Superior temporal gyrus (tissue), 1 donor: ENCODE measurements at regions not wholly inside any gene's neighbourhood (a gene's known extent, or its start where the extent isn't known, plus 50 kb on each side); places are given as distances from the start of the nearest gene placed in this dataset.

Source experiments
- DNase-seq: peaks from one replicate; pipeline ENCODE4 v3.0.0-alpha.2; 2016; ENCODE audit errors: extremely low spot score

- no peak for DNase-seq
Measured at GRCh38 chr2:234641086-234641485, 144.2 kb upstream of the ARL4C start.

- no peak for DNase-seq
Measured at GRCh38 chr2:234640657-234641056, 143.8 kb upstream of the ARL4C start.

- DNase-seq, result no peak
Measured at GRCh38 chr2:234638966-234639365, 142.1 kb upstream of the ARL4C start.

GRCh38 chr2:234635284-234635683, 138.4 kb upstream of the ARL4C start:
- no peak for DNase-seq

GRCh38 chr2:234633581-234634230, 136.8 kb upstream of the ARL4C start:
- no peak for DNase-seq

GRCh38 chr2:234632527-234633391, 135.9 kb upstream of the ARL4C start:
- DNase-seq, result no peak

GRCh38 chr2:234631646-234632514, 135.0 kb upstream of the ARL4C start:
- no peak for DNase-seq

- DNase-seq, result no peak
Measured at GRCh38 chr2:234630801-234631261, 133.9 kb upstream of the ARL4C start.

- no peak for DNase-seq
Measured at GRCh38 chr2:234629596-234629995, 132.7 kb upstream of the ARL4C start.

- DNase-seq, result no peak
Measured at GRCh38 chr2:234628953-234629352, 132.1 kb upstream of the ARL4C start.

GRCh38 chr2:234627308-234627707, 130.4 kb upstream of the ARL4C start:
- DNase-seq, result no peak

GRCh38 chr2:234626566-234627130, 129.8 kb upstream of the ARL4C start:
- DNase-seq, result no peak

- no peak for DNase-seq
Measured at GRCh38 chr2:234625626-234626250, 128.9 kb upstream of the ARL4C start.

GRCh38 chr2:234623521-234623991, 126.7 kb upstream of the ARL4C start:
- no peak for DNase-seq

- no peak for DNase-seq
Measured at GRCh38 chr2:234621120-234621519, 124.2 kb upstream of the ARL4C start.

- DNase-seq, result no peak
Measured at GRCh38 chr2:234620018-234620417, 123.1 kb upstream of the ARL4C start.

- DNase-seq, result no peak
Measured at GRCh38 chr2:234615643-234616356, 118.9 kb upstream of the ARL4C start.

- DNase-seq, result no peak
Measured at GRCh38 chr2:234611209-234611608, 114.3 kb upstream of the ARL4C start.

GRCh38 chr2:234608946-234609345, 112.1 kb upstream of the ARL4C start:
- DNase-seq, result no peak

- DNase-seq, result no peak
Measured at GRCh38 chr2:234607691-234608090, 110.8 kb upstream of the ARL4C start.

- DNase-seq, result no peak
Measured at GRCh38 chr2:234606896-234607295, 110.0 kb upstream of the ARL4C start.
